ENCODE measurements at regions not wholly inside any gene's neighbourhood (a gene's known extent, or its start where the extent isn't known, plus 50 kb on each side); places are given as distances from the start of the nearest gene placed in this dataset.

DNA sequence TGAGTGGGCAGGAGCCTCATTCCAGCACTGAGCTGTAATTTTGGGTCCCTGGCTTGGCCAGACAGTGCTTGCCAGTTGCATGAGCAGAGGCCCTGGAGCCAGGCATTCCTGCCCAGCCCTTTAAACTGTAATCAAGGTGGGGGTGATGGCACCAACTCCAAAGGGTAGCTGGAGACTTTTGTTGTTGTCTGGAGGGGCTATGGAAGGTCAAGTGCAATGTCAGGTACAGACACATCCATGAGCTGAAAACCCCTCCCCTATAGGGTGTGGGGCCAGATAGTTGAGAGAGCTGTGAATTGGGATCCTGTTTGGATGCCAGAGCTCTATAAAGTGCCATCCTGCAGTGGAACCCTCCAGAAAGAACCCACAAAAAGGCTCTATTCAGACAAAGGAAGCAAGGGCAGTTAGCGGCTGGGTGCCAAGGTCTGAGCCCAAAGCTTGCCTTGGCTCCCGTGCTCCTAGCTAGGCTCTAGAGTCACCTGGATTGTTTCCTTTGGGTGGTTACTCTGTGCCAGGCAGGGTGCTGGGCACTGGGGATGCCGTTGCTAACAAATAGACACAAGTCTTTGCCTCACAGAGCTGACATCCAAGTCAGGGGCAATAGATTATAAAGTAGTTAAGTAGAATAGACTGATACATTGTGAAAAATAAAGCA is 163.0 kb downstream of the EFNB1 start:
- Histone ChIP-seq H3K27me3 (ENCODE audit: control insufficient read depth in 2 of 2, insufficient read depth in 2 of 2, low read length in 2 of 2) (no peaks in the 10 kb centered on the region), H3K36me3 (ENCODE audit: control insufficient read depth in 2 of 2, extremely low read depth in 1 of 2, insufficient read depth in 2 of 2, low read length in 2 of 2) (no peaks in the 10 kb centered on the region), H3K27ac (ENCODE audit: insufficient read depth, low read depth, low read length) (no peak overlapping the region), H3K4me2 (ENCODE audit: insufficient read depth, low read length) (no peak overlapping the region), H3K4me3 (replicated peaks in 1 of 3; ENCODE audit: insufficient read depth in 1 of 3, low read depth in 1 of 3, low read length in 3 of 3) (no peak overlapping the region), H3K79me2 (ENCODE audit: control insufficient read depth, insufficient read depth, low read length) (no peaks in the 10 kb centered on the region), H3K9ac (replicated peaks; ENCODE audit: extremely low read depth, insufficient read depth, low read length) (no peak overlapping the region), H3K9me1 (replicated peaks; ENCODE audit: control insufficient read depth, extremely low read depth, insufficient read depth, low read length) (no peaks in the 10 kb centered on the region), H3K4me1 (ENCODE audit: control insufficient read depth, extremely low read depth, insufficient read depth, low read length) (peaks cover 4% of the 10 kb centered on the region), H4K20me1 (replicated peaks; ENCODE audit: control insufficient read depth, extremely low read depth, insufficient read depth, low read length) (no peaks in the 10 kb centered on the region), H3K9me3 (replicated peaks; ENCODE audit: control insufficient read depth, insufficient read depth, low read length) (no peaks in the 10 kb centered on the region), H2AFZ (ENCODE audit: low read depth, low read length) (no peak overlapping the region)
- BruUV-seq (replicated peaks): no TSS peak
- dilution Hi-C loops (cut with MboI; ENCODE audit: extremely low pct_ligation_motif_present, low sequenced_read_pairs): no loop called here
- FAIRE-seq (no peak), DNase-seq (ENCODE audit: low read depth, low spot score) (no peak)
- intact Hi-C loops (cut with micrococcal nuclease): no loop called here
- TF ChIP-seq MYC (IDR thresholded peaks at IDR 0.05; ENCODE audit: low read depth, low read length) (no peak), CTCF (IDR thresholded peaks at IDR 0.05; ENCODE audit: extremely low read depth in 1 of 2, insufficient read depth in 1 of 2, low read depth in 1 of 2, low read length in 2 of 2) (no peak)
- TF ChIP-seq, protein P1, sequence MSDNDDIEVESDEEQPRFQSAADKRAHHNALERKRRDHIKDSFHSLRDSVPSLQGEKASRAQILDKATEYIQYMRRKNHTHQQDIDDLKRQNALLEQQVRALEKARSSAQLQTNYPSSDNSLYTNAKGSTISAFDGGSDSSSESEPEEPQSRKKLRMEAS (IDR thresholded peaks at IDR 0.05; ENCODE audit: insufficient read depth, insufficient read length): no peak
- POLR2A ChIA-PET: interaction anchor here (1.3 kb wide), 1 partner anchor 163 kb away, joined by 3 read pairs; the partner anchor contains the start of gene EFNB1
- CTCF ChIA-PET: no interaction called here

DNA sequence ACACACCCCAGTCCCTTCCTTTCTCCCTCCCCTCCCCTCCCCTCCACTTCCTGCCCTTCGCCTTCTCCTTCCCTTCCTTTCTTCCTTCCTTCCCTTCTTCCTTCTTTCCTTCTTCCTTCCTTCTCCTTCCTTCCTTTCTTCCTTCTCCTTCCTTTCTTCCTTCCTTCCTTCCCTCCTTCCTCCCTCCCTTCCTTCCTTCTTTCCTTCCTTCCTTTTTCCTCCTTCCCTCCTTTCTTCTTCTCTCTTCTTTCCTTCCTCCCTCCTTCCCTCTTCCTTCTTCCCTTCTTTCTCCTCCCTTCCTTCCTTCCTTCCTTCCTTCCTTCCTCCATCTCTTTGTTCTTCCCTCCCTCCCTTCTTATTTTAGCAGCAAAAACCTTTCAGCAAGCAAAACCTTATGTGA is 162.1 kb downstream of the EFNB1 start:
- Histone ChIP-seq H4K20me1 (replicated peaks; ENCODE audit: control insufficient read depth, extremely low read depth, insufficient read depth, low read length) (no peaks in the 10 kb centered on the region), H3K9me3 (replicated peaks; ENCODE audit: control insufficient read depth, insufficient read depth, low read length) (no peaks in the 10 kb centered on the region), H3K36me3 (ENCODE audit: control insufficient read depth in 2 of 2, extremely low read depth in 1 of 2, insufficient read depth in 2 of 2, low read length in 2 of 2) (no peaks in the 10 kb centered on the region), H3K9ac (replicated peaks; ENCODE audit: extremely low read depth, insufficient read depth, low read length) (no peak overlapping the region), H3K4me1 (ENCODE audit: control insufficient read depth, extremely low read depth, insufficient read depth, low read length) (no peaks in the 10 kb centered on the region), H2AFZ (ENCODE audit: low read depth, low read length) (no peak overlapping the region), H3K27ac (ENCODE audit: insufficient read depth, low read depth, low read length) (no peak overlapping the region), H3K4me3 (replicated peaks in 1 of 3; ENCODE audit: insufficient read depth in 1 of 3, low read depth in 1 of 3, low read length in 3 of 3) (no peak overlapping the region), H3K79me2 (ENCODE audit: control insufficient read depth, insufficient read depth, low read length) (no peaks in the 10 kb centered on the region), H3K27me3 (ENCODE audit: control insufficient read depth in 2 of 2, insufficient read depth in 2 of 2, low read length in 2 of 2) (no peaks in the 10 kb centered on the region), H3K4me2 (ENCODE audit: insufficient read depth, low read length) (no peak overlapping the region), H3K9me1 (replicated peaks; ENCODE audit: control insufficient read depth, extremely low read depth, insufficient read depth, low read length) (no peaks in the 10 kb centered on the region)
- no TSS peak for BruUV-seq (replicated peaks)
- no peak for DNase-seq (ENCODE audit: low read depth, low spot score)
- ChIA-PET CTCF (interaction anchor here (2.5 kb wide), 1 partner anchor 163 kb away, joined by 13 read pairs; the partner anchor contains the start of gene EFNB1), POLR2A (no interaction called here)
- dilution Hi-C loops (cut with MboI; ENCODE audit: extremely low pct_ligation_motif_present, low sequenced_read_pairs): no loop called here
- FAIRE-seq: no peak
- TF ChIP-seq JUN (IDR thresholded peaks at IDR 0.05; ENCODE audit: borderline replicate concordance, insufficient read depth, insufficient read length, low read depth) (no peak), EZH2 (IDR thresholded peaks at IDR 0.05; ENCODE audit: borderline replicate concordance, low read depth, low read length, severe bottlenecking) (no peak), POLR2A (IDR thresholded peaks at IDR 0.05; ENCODE audit: low read depth, low read length) (no peak), POLR2AphosphoS5 (IDR thresholded peaks at IDR 0.05; ENCODE audit: insufficient read depth, low read depth, low read length) (no peak)
- intact Hi-C loops (cut with micrococcal nuclease): no loop called here

All from endothelial cell of umbilical vein (primary cell).